Caco-2 (cell line): ENCODE measurements at regions not wholly inside any gene's neighbourhood (a gene's known extent, or its start where the extent isn't known, plus 50 kb on each side); places are given as distances from the start of the nearest gene placed in this dataset.
"Not testable (repeated sequence)": the region's sequence is repeated elsewhere in the genome, so short reads cannot be mapped to it uniquely, and the experiment has no call there.

Experiments used
- BruUV-seq: library from RNA; stranded (reverse); fragments of 400-500 nt; replicated peaks from 2 replicates; lab custom pipeline; 2021; lab: Mats Ljungman, UMichigan
- CTCF ChIA-PET: fragments of 300-600 bp; sonication (Branson Sonifier 250); formaldehyde crosslinking; loops from one replicate; lab custom pipeline; 2022; ENCODE audit warnings: antibody characterized with exemption; lab: Charles Lee
- POLR2A ChIA-PET: fragments of 300-600 bp; sonication (Branson Sonifier 250); formaldehyde crosslinking; loops from one replicate; lab custom pipeline; 2022; ENCODE audit warnings: antibody characterized with exemption; lab: Charles Lee
- DNase-seq, 2 experiments: peaks; one replicate each; pipeline versions ENCODE4 v3.0.0 to v3.0.0-alpha.2; 2020 to 2022
- H3K27me3 ChIP-seq: replicated peaks from 2 replicates; pipeline ENCODE4 v1.6.0; 2011; ENCODE audit warnings: low read length; ENCODE audit not compliant: control insufficient read depth, insufficient read depth
- H3K36me3 ChIP-seq: 2 replicates; pipeline ENCODE4 v1.5.1; 2011; ENCODE audit warnings: low read length; ENCODE audit not compliant: control insufficient read depth, insufficient read depth
- H3K4me1 ChIP-seq: fragments of 250-450 bp; sonication (Bioruptor Pico); 2 replicates; pipeline ENCODE4 v1.5.1; 2020; ENCODE audit warnings: mild to moderate bottlenecking
- H3K4me3 ChIP-seq: 2 replicates; pipeline ENCODE4 v1.5.1; 2011; ENCODE audit warnings: low read depth, mild to moderate bottlenecking, control low read depth, low read length
- H3K9me3 ChIP-seq: fragments of 250-450 bp; sonication (Bioruptor Pico); 2 replicates; pipeline ENCODE4 v1.5.1; 2020; ENCODE audit warnings: mild to moderate bottlenecking, moderate library complexity
- H3K27ac Mint-ChIP-seq: one replicate; pipeline ENCODE4 v1.8.0; 2022; ENCODE audit warnings: mixed read lengths; ENCODE audit not compliant: unreplicated experiment
- H3K27me3 Mint-ChIP-seq: one replicate; pipeline ENCODE4 v1.8.0; 2022; ENCODE audit warnings: mixed read lengths; ENCODE audit not compliant: insufficient read depth, unreplicated experiment
- H3K36me3 Mint-ChIP-seq: one replicate; pipeline ENCODE4 v1.8.0; 2022; ENCODE audit warnings: mild to moderate bottlenecking, mixed read lengths; ENCODE audit not compliant: insufficient read depth, unreplicated experiment
- H3K4me1 Mint-ChIP-seq: one replicate; pipeline ENCODE4 v1.8.0; 2022; ENCODE audit warnings: low read depth, mixed read lengths; ENCODE audit not compliant: unreplicated experiment
- H3K4me3 Mint-ChIP-seq: one replicate; pipeline ENCODE4 v1.8.0; 2022; ENCODE audit warnings: mild to moderate bottlenecking, moderate library complexity, mixed read lengths; ENCODE audit not compliant: unreplicated experiment
- H3K9me3 Mint-ChIP-seq: one replicate; pipeline ENCODE4 v1.8.0; 2022; ENCODE audit warnings: mixed read lengths; ENCODE audit not compliant: unreplicated experiment
- CTCF ChIP-seq, 2 experiments: fragments of 200-600 bp in 1 of 2; IDR thresholded peaks; 1 replicate in 1 of 2; 2 replicates in 1 of 2; pipeline versions ENCODE4 v1.5.1 to v1.8.0; 2011 to 2022; ENCODE audit warnings: antibody characterized with exemption in 1 of 2, control low read depth in 1 of 2, inconsistent platforms in 1 of 2, low read depth in 1 of 2, low read length in 1 of 2, mild to moderate bottlenecking in 1 of 2, moderate library complexity in 1 of 2; ENCODE audit not compliant: insufficient read depth in 1 of 2, severe bottlenecking in 1 of 2, unreplicated experiment in 1 of 2
- intact Hi-C: fragments of 100-400 bp; cut with micrococcal nuclease; formaldehyde crosslinking; loops from one replicate; pipeline ENCODE4 v1.10.0; 2022; ENCODE audit not compliant: unreplicated experiment

GRCh38 chr3:6468589-6468988, 392.3 kb upstream of the GRM7 start:
- Mint-ChIP-seq H3K4me1 (no peaks in the 10 kb centered on the region), H3K9me3 (no peaks in the 10 kb centered on the region), H3K27me3 (peaks cover 5% of the 10 kb centered on the region), H3K4me3 (no peak overlapping the region), H3K36me3 (no peaks in the 10 kb centered on the region), H3K27ac (no peak overlapping the region)
- Histone ChIP-seq H3K9me3 (no peaks in the 10 kb centered on the region), H3K4me1 (no peaks in the 10 kb centered on the region), H3K27me3 (no peaks in the 10 kb centered on the region), H3K4me3 (no peak overlapping the region), H3K36me3 (no peaks in the 10 kb centered on the region)
- intact Hi-C loops, result no loop called here
- ChIA-PET CTCF (no interaction called here), POLR2A (no interaction called here)
- DNase-seq, result no peak
- BruUV-seq, result no TSS peak
- TF ChIP-seq CTCF (IDR thresholded peaks at IDR 0.05; ENCODE audit: insufficient read depth in 1 of 2, low read depth in 1 of 2, low read length in 1 of 2, severe bottlenecking in 1 of 2, unreplicated experiment in 1 of 2), result no peak

- no peaks in the 10 kb centered on the region for H3K27me3 ChIP-seq
- TF ChIP-seq CTCF (IDR thresholded peaks at IDR 0.05; ENCODE audit: insufficient read depth in 1 of 2, low read depth in 1 of 2, low read length in 1 of 2, severe bottlenecking in 1 of 2, unreplicated experiment in 1 of 2), result no peak
- Mint-ChIP-seq H3K36me3 (no peaks in the 10 kb centered on the region), H3K27ac (no peak overlapping the region), H3K4me3 (no peak overlapping the region), H3K9me3 (no peaks in the 10 kb centered on the region), H3K27me3 (peaks cover 8% of the 10 kb centered on the region), H3K4me1 (no peaks in the 10 kb centered on the region)
- BruUV-seq, result no TSS peak
- no peaks in the 10 kb centered on the region for H3K4me1 ChIP-seq
- ChIA-PET POLR2A (no interaction called here), CTCF (no interaction called here)
- intact Hi-C loops, result no loop called here
- DNase-seq, result no peak
- no peaks in the 10 kb centered on the region for H3K9me3 ChIP-seq
- no peak overlapping the region for H3K4me3 ChIP-seq
- H3K36me3 ChIP-seq, result no peaks in the 10 kb centered on the region
Observed at GRCh38 chr3:6471744-6472143, 389.2 kb upstream of the GRM7 start.

GRCh38 chr3:6490487-6491327, 370.2 kb upstream of the GRM7 start:
- H3K4me1 Mint-ChIP-seq, H3K36me3 Mint-ChIP-seq, H3K9me3 ChIP-seq, intact Hi-C loops, H3K4me3 ChIP-seq, H3K27me3 ChIP-seq, H3K27me3 Mint-ChIP-seq, H3K9me3 Mint-ChIP-seq, H3K4me1 ChIP-seq, H3K36me3 ChIP-seq, CTCF ChIA-PET, DNase-seq, BruUV-seq, POLR2A ChIA-PET, H3K4me3 Mint-ChIP-seq, H3K27ac Mint-ChIP-seq: not testable (repeated sequence)
